Lower leg skin (tissue), 4 donors: ENCODE measurements at regions not wholly inside any gene's neighbourhood (a gene's known extent, or its start where the extent isn't known, plus 50 kb on each side); places are given as distances from the start of the nearest gene placed in this dataset.

Experiments used
- DNase-seq, 2 donors: peaks; one replicate each; pipeline ENCODE4 v3.0.0-alpha.2; 2019; ENCODE audit warnings: low spot score in 2 of 2
- H3K4me3 ChIP-seq: fragments of 200-600 bp; sonication (generic); 2 replicates; pipeline ENCODE4 v1.5.1; 2017; ENCODE audit warnings: mild to moderate bottlenecking, low read depth; ENCODE audit not compliant: poor library complexity, severe bottlenecking
- POLR2A ChIP-seq, 2 donors: fragments of 450-650 bp; IDR thresholded peaks; one replicate each; pipeline ENCODE4 v1.6.1; 2016 to 2017; ENCODE audit warnings: antibody characterized with exemption in 2 of 2, mild to moderate bottlenecking in 1 of 2, moderate library complexity in 1 of 2
- WGBS, 2 donors: methylation state at CpG; one replicate each; pipeline ENCODE4 v1.1.5; 2018; 5-methylcytosine and 5-hydroxymethylcytosine counted together
- intact Hi-C: fragments of 100-400 bp; cut with DNase I; formaldehyde crosslinking; loops from one replicate; pipeline ENCODE4 v1.15.0; 2023; ENCODE audit warnings: low total_unique reads
- TF ChIP-seq, protein P1 (sequence below), 3 donors: fragments of 450-650 bp; IDR thresholded peaks; one replicate each; pipeline ENCODE4 v1.5.1; 2016; ENCODE audit warnings: antibody characterized with exemption in 3 of 3, mild to moderate bottlenecking in 3 of 3, moderate library complexity in 2 of 3

DNA sequence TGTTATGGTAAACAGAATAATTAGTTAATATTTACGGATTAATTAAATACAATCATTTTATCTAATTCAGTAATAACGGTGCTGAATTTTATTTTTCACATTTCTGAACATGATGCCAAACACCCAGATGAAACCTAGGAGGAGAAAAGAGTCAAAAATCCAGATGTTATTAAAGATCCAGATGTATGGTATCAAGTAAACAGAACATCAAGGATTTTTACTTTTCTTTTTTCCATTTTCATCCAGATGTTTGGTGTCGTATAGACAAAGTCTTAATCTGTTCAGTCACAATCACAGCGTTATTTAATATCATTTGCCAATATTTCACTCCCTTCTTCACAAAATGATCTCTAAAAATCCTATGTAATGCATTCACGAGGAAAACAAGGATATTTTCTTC is 64.0 kb upstream of the NR2F2 start:
- DNase-seq: no peak
- intact Hi-C loops: no loop called here
- WGBS, 2 donors: 80 to 82% methylated on average over 5 of the region's 5 CpGs
- TF ChIP-seq, protein P1, sequence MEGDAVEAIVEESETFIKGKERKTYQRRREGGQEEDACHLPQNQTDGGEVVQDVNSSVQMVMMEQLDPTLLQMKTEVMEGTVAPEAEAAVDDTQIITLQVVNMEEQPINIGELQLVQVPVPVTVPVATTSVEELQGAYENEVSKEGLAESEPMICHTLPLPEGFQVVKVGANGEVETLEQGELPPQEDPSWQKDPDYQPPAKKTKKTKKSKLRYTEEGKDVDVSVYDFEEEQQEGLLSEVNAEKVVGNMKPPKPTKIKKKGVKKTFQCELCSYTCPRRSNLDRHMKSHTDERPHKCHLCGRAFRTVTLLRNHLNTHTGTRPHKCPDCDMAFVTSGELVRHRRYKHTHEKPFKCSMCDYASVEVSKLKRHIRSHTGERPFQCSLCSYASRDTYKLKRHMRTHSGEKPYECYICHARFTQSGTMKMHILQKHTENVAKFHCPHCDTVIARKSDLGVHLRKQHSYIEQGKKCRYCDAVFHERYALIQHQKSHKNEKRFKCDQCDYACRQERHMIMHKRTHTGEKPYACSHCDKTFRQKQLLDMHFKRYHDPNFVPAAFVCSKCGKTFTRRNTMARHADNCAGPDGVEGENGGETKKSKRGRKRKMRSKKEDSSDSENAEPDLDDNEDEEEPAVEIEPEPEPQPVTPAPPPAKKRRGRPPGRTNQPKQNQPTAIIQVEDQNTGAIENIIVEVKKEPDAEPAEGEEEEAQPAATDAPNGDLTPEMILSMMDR (IDR thresholded peaks at IDR 0.05): no peak
- H3K4me3 ChIP-seq: no peak overlapping the region

DNA sequence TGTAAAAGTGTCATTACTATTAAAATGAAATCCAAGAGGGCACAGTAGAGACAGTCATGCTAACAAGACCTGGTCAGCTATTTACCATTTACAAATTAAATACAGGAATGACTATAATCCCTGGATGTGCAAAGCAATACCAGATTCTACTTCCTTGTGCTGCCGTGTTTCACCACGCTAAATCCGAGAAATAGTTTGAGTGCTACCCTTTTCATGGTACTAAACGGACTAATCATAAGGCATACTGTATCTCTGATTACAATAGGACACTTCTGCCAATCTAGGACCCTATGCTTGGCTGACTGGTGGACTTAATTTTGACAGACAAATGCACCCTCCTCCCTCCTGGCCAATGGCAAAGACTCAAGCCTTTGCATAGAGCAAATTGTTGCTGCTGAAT is 63.0 kb upstream of the NR2F2 start:
- 92 to 94% methylated on average over 4 of the region's 4 CpGs for WGBS, 2 donors
- no peak for TF ChIP-seq POLR2A (IDR thresholded peaks at IDR 0.05)
- TF ChIP-seq, protein P1 (IDR thresholded peaks at IDR 0.05): no peak
- no peak overlapping the region for H3K4me3 ChIP-seq
- DNase-seq: no peak
- intact Hi-C loops: no loop called here

DNA sequence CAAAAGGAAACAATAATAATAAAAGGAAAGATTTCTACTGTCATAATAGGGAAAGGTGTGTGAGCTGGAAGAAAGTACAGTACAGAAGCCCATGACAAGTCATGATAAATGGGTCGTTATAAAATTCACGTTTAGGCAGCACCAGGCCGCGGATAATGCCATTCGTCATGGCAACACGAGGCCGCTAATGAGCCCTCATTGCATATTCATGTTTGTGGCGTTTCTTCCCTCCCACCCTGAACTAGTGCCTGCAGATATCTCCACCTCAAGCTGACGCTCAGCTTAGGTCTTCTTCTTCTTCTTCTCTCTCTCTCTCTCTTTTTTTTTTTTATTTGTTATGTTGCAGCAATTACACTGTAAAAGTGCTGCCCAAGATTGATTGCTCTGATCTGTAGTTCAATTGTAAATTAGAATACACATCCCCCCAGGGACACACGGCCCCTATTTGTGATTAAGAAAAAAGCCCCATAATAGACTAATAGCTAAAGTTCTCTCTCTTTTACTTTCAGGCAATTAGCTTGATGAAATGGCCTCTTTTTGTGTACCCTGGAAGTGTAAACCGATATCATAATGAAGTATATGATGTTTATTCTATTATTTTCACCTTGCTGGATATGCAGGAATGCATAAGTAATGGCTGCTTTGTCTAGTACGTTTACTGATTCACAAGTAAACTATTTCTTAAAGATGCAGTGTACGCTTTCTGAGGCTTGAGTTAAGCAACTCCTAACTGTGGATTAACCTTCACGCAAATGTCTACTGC is 61.9 kb upstream of the NR2F2 start:
- intact Hi-C loops: no loop called here
- no peak overlapping the region for H3K4me3 ChIP-seq
- TF ChIP-seq POLR2A (IDR thresholded peaks at IDR 0.05): no peak
- DNase-seq: no peak
- WGBS, 2 donors: 54 to 68% methylated on average over 14 of the region's 14 CpGs

DNA sequence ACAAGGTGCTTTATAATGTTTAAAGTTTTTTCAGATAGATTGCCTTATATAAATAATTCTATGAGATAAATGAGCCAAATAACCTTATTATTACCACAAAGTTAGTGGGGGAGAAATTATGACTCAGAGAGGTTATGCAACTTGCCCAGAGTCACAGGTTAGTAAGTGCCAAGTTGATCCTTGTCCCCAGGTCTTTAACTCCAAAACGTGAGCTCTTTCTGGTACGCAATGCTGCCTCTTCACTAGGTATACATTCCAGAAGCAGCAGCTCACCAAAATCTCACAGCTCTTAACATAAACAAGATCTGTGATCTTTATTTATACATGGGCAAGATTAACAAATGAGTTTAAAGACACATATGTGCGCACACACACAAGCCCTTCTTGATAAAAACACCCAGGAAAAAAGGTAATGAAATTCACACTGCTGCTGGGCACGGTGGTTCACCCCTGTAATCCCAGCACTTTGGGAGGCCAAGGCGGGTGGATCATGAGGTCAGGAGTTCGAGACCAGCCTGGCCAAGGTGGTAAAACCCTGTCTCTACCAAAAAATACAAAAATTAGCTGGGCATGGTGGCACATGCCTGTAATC is 59.8 kb upstream of the NR2F2 start:
- WGBS, 2 donors: 81 to 84% methylated on average over 6 of the region's 6 CpGs
- no peak overlapping the region for H3K4me3 ChIP-seq
- no peak for DNase-seq
- intact Hi-C loops: no loop called here
- TF ChIP-seq POLR2A (IDR thresholded peaks at IDR 0.05): no peak
- TF ChIP-seq, protein P1 (IDR thresholded peaks at IDR 0.05): no peak

DNA sequence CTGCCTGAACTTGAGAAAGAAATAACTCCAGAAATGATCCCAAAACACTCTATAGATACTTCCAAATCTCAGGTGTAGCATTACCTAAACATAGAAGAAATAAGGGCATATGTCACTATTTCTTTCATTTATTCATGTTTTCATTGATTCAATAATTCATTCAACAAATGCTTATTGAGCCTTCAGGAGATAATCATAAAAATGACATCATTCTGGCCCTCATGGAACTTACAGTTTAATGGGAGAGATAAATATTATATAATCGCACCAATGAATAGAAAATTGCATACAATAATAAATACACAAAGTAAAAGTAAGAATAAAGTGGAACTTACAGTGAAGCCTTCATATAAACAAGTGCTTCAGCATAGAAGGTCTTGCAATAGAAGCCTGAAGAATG is 58.1 kb upstream of the NR2F2 start:
- DNase-seq: no peak
- intact Hi-C loops: no loop called here
- no peak for TF ChIP-seq POLR2A (IDR thresholded peaks at IDR 0.05)
- TF ChIP-seq, protein P1 (IDR thresholded peaks at IDR 0.05): no peak
- 93 to 97% methylated on average over 1 of the region's 1 CpG for WGBS, 2 donors
- no peak overlapping the region for H3K4me3 ChIP-seq

DNA sequence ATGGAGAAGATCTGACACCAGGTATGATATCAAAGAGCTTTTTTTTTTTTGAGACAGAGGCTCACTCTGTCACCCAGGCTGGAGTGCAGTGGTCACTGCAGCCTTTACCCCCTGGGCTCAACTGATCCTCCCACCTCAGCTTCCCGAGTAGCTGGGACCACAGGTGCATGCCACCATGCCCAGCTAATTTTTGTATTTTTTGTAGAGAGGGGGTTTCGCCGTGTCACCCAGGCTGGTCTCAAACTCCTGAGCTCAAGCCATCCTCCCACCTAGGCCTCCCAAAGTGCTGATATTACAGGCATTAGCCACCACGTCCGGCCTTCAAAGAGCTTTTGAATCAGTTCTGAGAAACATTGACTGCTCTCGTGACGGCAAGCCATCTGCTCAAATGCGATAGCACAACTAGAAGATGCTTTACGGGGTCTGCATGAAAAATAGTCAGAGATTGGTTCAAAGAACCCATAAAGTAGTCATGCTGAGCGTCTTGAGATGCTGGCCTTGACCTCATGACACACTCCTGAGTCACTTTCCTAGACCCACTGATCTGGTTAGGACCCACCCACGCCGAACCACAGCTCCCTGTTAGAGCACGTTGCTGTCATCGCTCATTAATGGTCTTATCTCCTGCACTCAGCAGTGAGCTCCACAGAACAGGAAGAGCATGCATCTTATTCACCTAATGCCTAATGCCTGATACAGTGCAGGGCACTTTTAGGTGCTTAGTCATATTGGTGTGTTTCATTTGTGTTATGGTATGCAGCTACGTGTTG is 57.0 kb upstream of the NR2F2 start:
- 87 to 91% methylated on average over 15 of the region's 15 CpGs for WGBS, 2 donors
- TF ChIP-seq, protein P1 (IDR thresholded peaks at IDR 0.05): no peak
- no peak for TF ChIP-seq POLR2A (IDR thresholded peaks at IDR 0.05)
- no peak for DNase-seq
- intact Hi-C loops: no loop called here
- no peak overlapping the region for H3K4me3 ChIP-seq
